Bronchial epithelial cell (primary cell): ENCODE measurements at regions not wholly inside any gene's neighbourhood (a gene's known extent, or its start where the extent isn't known, plus 50 kb on each side); places are given as distances from the start of the nearest gene placed in this dataset.

ENCODE experiments used
- DNase-seq: peaks from one replicate; pipeline ENCODE4 v3.0.0-alpha.2; 2010; ENCODE audit warnings: low read depth
- FAIRE-seq: peaks from 2 replicates; lab custom pipeline; 2011; peaks lifted over from hg19 to GRCh38; lab: Jason Lieb, UNC
- H3K27me3 ChIP-seq: 2 replicates; pipeline ENCODE4 v1.5.1; 2011; ENCODE audit warnings: low read length; ENCODE audit not compliant: control insufficient read depth, insufficient read depth
- H3K36me3 ChIP-seq: 2 replicates; pipeline ENCODE4 v1.5.1; 2011; ENCODE audit warnings: low read length; ENCODE audit not compliant: control insufficient read depth, insufficient read depth
- H3K4me3 ChIP-seq: 2 replicates; pipeline ENCODE4 v1.5.1; 2011; ENCODE audit warnings: mild to moderate bottlenecking, low read depth, low read length, control low read depth
- TF ChIP-seq, protein P1 (sequence below): IDR thresholded peaks from 2 replicates; pipeline ENCODE4 v1.5.1; 2011; ENCODE audit warnings: mild to moderate bottlenecking, moderate library complexity, low read length, control low read depth, inconsistent platforms; ENCODE audit not compliant: insufficient read depth, severe bottlenecking

DNA sequence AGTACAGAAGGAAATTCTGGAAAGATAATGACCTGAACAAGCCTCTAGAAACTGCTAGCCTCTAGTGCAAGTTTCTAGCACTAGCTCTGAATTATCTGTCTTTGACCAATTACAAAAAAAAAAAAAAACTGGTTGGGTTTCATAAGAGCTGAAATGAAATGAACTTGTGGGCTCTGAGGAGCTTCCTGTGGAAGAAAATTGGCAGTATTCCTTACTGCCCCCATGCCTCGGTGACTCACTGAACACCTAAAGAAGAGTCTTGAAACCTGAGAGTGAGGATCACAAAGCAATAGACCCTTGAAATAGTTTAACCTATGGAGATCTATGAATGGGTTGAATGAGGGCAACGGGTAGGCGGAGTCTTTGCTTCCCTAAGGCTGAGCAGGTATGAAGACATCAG, 263.6 kb upstream of the RASA1 start:
- DNase-seq, result peak; percentile 41
- no peak for FAIRE-seq
- TF ChIP-seq, protein P1, sequence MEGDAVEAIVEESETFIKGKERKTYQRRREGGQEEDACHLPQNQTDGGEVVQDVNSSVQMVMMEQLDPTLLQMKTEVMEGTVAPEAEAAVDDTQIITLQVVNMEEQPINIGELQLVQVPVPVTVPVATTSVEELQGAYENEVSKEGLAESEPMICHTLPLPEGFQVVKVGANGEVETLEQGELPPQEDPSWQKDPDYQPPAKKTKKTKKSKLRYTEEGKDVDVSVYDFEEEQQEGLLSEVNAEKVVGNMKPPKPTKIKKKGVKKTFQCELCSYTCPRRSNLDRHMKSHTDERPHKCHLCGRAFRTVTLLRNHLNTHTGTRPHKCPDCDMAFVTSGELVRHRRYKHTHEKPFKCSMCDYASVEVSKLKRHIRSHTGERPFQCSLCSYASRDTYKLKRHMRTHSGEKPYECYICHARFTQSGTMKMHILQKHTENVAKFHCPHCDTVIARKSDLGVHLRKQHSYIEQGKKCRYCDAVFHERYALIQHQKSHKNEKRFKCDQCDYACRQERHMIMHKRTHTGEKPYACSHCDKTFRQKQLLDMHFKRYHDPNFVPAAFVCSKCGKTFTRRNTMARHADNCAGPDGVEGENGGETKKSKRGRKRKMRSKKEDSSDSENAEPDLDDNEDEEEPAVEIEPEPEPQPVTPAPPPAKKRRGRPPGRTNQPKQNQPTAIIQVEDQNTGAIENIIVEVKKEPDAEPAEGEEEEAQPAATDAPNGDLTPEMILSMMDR, result no peak
- Histone ChIP-seq H3K36me3 (no peaks in the 10 kb centered on the region), H3K4me3 (no peak overlapping the region), H3K27me3 (no peaks in the 10 kb centered on the region)

DNA sequence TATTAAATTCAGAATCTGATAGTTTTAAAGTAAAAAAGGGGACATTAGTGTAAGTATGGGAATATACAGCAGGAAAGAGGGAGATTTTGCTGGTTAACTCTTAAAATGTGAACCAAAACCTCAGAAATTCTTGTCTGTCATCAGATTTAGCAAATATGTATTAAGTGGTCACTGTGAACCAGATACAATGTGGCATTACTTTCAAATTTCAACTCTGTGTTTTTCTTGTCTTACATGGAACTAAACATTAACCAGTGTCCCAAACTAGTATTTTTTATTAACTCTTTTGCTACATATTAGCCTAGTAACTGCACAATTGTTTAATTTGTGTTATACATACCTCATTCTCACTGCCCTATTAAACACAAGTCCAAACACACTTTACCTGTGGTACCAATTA, 259.9 kb upstream of the RASA1 start:
- H3K4me3 ChIP-seq, result no peak overlapping the region
- DNase-seq (no peak), FAIRE-seq (no peak)
- TF ChIP-seq, protein P1, result no peak
- no peaks in the 10 kb centered on the region for H3K36me3 ChIP-seq
- no peaks in the 10 kb centered on the region for H3K27me3 ChIP-seq

DNA sequence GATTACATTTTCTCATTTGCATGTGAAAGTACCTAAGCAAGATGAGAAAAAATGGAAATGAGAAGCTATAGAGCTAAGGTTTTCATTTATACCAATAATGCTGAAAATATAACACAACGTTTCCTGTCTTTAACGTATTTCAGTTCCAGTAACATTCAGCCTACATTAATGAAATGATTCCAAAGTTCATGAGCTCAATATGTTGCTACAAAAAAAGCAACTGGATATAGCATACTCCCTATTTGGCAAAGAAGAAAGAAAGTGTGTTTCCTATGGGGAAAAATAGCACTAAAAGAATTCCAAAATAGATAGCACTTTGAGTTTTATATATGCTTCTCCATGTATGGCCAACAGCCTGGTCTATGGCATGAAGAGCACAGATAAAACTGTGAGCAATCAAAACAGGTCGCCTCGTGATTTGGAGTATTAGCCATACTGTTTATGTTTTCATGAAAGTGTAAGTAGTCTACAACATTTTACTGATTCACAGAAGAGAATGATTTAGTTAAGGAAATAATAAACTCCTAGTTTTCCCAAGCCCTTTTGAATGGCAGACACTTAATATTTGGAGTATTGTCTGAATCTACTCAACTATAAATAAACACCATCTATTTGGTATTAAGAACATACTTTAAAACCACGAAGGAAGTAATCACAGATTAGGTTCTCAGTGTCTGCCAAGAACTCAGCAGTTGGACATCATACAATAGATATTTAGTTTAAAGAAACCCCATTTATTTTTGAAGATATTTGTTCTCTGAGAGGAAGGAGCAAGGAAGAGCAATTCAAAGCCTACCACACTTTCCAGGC, 258.7 kb upstream of the RASA1 start:
- no peak for DNase-seq
- TF ChIP-seq, protein P1, result no peak
- H3K36me3 ChIP-seq, result no peaks in the 10 kb centered on the region
- H3K4me3 ChIP-seq, result no peak overlapping the region
- no peak for FAIRE-seq
- H3K27me3 ChIP-seq, result no peaks in the 10 kb centered on the region

DNA sequence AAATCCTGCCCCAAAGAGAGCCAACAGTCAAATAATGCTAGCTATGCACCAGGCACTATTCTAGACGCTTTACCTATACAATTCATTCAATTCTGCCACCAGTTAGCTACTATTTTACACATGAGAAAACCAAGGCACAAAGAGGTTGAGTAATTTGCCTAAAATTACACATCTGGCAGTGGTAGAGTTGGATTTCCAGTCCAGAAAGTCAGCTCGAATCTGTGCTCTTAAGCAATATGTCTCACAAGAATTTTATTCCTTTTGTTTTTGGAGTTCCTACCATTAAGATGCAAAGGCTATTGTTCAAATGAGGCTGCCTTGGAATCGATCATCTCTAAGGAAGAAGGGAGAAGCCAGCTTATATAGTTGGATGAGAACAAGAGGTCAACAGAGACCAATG, 256.9 kb upstream of the RASA1 start:
- H3K36me3 ChIP-seq, result no peaks in the 10 kb centered on the region
- TF ChIP-seq, protein P1, result no peak
- H3K4me3 ChIP-seq, result no peak overlapping the region
- no peaks in the 10 kb centered on the region for H3K27me3 ChIP-seq
- DNase-seq (no peak), FAIRE-seq (no peak)

GRCh38 chr5:87015901-87016300, 251.8 kb upstream of the RASA1 start:
- FAIRE-seq (no peak), DNase-seq (no peak)
- H3K36me3 ChIP-seq, result no peaks in the 10 kb centered on the region
- H3K4me3 ChIP-seq, result no peak overlapping the region
- H3K27me3 ChIP-seq, result no peaks in the 10 kb centered on the region
- TF ChIP-seq, protein P1, result no peak
